ENCODE measurements at regions not wholly inside any gene's neighbourhood (a gene's known extent, or its start where the extent isn't known, plus 50 kb on each side); places are given as distances from the start of the nearest gene placed in this dataset.
"Not testable (repeated sequence)": the region's sequence is repeated elsewhere in the genome, so short reads cannot be mapped to it uniquely, and the experiment has no call there.

- Histone ChIP-seq H3K4me3 (ENCODE audit: low read length) (no peak overlapping the region), H3K9me3 (ENCODE audit: control insufficient read depth, low read depth, low read length) (no peaks in the 10 kb centered on the region), H3K4me1 (ENCODE audit: control insufficient read depth, insufficient read depth, low read length) (no peaks in the 10 kb centered on the region), H3K27me3 (ENCODE audit: control insufficient read depth, insufficient read depth, low read length) (no peaks in the 10 kb centered on the region), H3K27ac (ENCODE audit: low read length) (no peak overlapping the region), H3K36me3 (ENCODE audit: control insufficient read depth, insufficient read depth, low read length) (no peaks in the 10 kb centered on the region)
- WGBS (ENCODE audit: insufficient coverage, low lambda C conversion rate), result 100% methylated on average over 1 of the region's 4 CpGs
- DNase-seq, result no peak
Measured at GRCh38 chr7:9391984-9392383, 958.6 kb downstream of the NXPH1 start.

GRCh38 chr7:9404386-9404785 is 971.0 kb downstream of the NXPH1 start:
- not testable (repeated sequence) for H3K4me1 ChIP-seq (ENCODE audit: control insufficient read depth, insufficient read depth, low read length); H3K27me3 ChIP-seq (ENCODE audit: control insufficient read depth, insufficient read depth, low read length); H3K27ac ChIP-seq (ENCODE audit: low read length); H3K36me3 ChIP-seq (ENCODE audit: control insufficient read depth, insufficient read depth, low read length); H3K4me3 ChIP-seq (ENCODE audit: low read length); H3K9me3 ChIP-seq (ENCODE audit: control insufficient read depth, low read depth, low read length); DNase-seq
- WGBS (ENCODE audit: insufficient coverage, low lambda C conversion rate), result no CpG with 5 or more reads among the region's 28 CpGs

- peaks cover 6% of the 10 kb centered on the region for H3K9me3 ChIP-seq (ENCODE audit: control insufficient read depth, low read depth, low read length)
- no peaks in the 10 kb centered on the region for H3K4me1 ChIP-seq (ENCODE audit: control insufficient read depth, insufficient read depth, low read length)
- H3K27ac ChIP-seq (ENCODE audit: low read length), result no peak overlapping the region
- whole genome bisulfite sequencing (ENCODE audit: insufficient coverage, low lambda C conversion rate), result no CpG with 5 or more reads among the region's 4 CpGs
- no peaks in the 10 kb centered on the region for H3K27me3 ChIP-seq (ENCODE audit: control insufficient read depth, insufficient read depth, low read length)
- no peak for DNase-seq
- no peak overlapping the region for H3K4me3 ChIP-seq (ENCODE audit: low read length)
- no peaks in the 10 kb centered on the region for H3K36me3 ChIP-seq (ENCODE audit: control insufficient read depth, insufficient read depth, low read length)
Measured at GRCh38 chr7:9407816-9408215, 974.4 kb downstream of the NXPH1 start.

- Histone ChIP-seq H3K9me3 (ENCODE audit: control insufficient read depth, low read depth, low read length) (no peaks in the 10 kb centered on the region), H3K4me1 (ENCODE audit: control insufficient read depth, insufficient read depth, low read length) (no peaks in the 10 kb centered on the region), H3K36me3 (ENCODE audit: control insufficient read depth, insufficient read depth, low read length) (no peaks in the 10 kb centered on the region), H3K4me3 (ENCODE audit: low read length) (no peak overlapping the region), H3K27ac (ENCODE audit: low read length) (no peak overlapping the region), H3K27me3 (ENCODE audit: control insufficient read depth, insufficient read depth, low read length) (no peaks in the 10 kb centered on the region)
- DNase-seq, result no peak
- 80% methylated on average over 2 of the region's 4 CpGs for WGBS (ENCODE audit: insufficient coverage, low lambda C conversion rate)
Measured at GRCh38 chr7:9453521-9453920, 1020.1 kb downstream of the NXPH1 start.

GRCh38 chr7:9488555-9488954 is 1055.1 kb downstream of the NXPH1 start:
- H3K36me3 ChIP-seq (ENCODE audit: control insufficient read depth, insufficient read depth, low read length), result no peaks in the 10 kb centered on the region
- no peaks in the 10 kb centered on the region for H3K27me3 ChIP-seq (ENCODE audit: control insufficient read depth, insufficient read depth, low read length)
- no peak overlapping the region for H3K4me3 ChIP-seq (ENCODE audit: low read length)
- no peaks in the 10 kb centered on the region for H3K4me1 ChIP-seq (ENCODE audit: control insufficient read depth, insufficient read depth, low read length)
- no peaks in the 10 kb centered on the region for H3K9me3 ChIP-seq (ENCODE audit: control insufficient read depth, low read depth, low read length)
- no peak overlapping the region for H3K27ac ChIP-seq (ENCODE audit: low read length)
- no peak for DNase-seq

- H3K27me3 ChIP-seq (ENCODE audit: control insufficient read depth, insufficient read depth, low read length), result no peaks in the 10 kb centered on the region
- DNase-seq, result no peak
- H3K36me3 ChIP-seq (ENCODE audit: control insufficient read depth, insufficient read depth, low read length), result no peaks in the 10 kb centered on the region
- no peaks in the 10 kb centered on the region for H3K4me1 ChIP-seq (ENCODE audit: control insufficient read depth, insufficient read depth, low read length)
- 53% methylated on average over 2 of the region's 3 CpGs for WGBS (ENCODE audit: insufficient coverage, low lambda C conversion rate)
- no peak overlapping the region for H3K4me3 ChIP-seq (ENCODE audit: low read length)
- no peak overlapping the region for H3K27ac ChIP-seq (ENCODE audit: low read length)
- no peaks in the 10 kb centered on the region for H3K9me3 ChIP-seq (ENCODE audit: control insufficient read depth, low read depth, low read length)
Measured at GRCh38 chr7:9498303-9498702, 1064.9 kb downstream of the NXPH1 start.

GRCh38 chr7:9502269-9502668 is 1068.9 kb downstream of the NXPH1 start:
- Histone ChIP-seq H3K27ac (ENCODE audit: low read length) (no peak overlapping the region), H3K9me3 (ENCODE audit: control insufficient read depth, low read depth, low read length) (no peaks in the 10 kb centered on the region), H3K4me1 (ENCODE audit: control insufficient read depth, insufficient read depth, low read length) (no peaks in the 10 kb centered on the region), H3K36me3 (ENCODE audit: control insufficient read depth, insufficient read depth, low read length) (no peaks in the 10 kb centered on the region), H3K27me3 (ENCODE audit: control insufficient read depth, insufficient read depth, low read length) (no peaks in the 10 kb centered on the region), H3K4me3 (ENCODE audit: low read length) (no peak overlapping the region)
- no peak for DNase-seq
- WGBS (ENCODE audit: insufficient coverage, low lambda C conversion rate), result 80% methylated on average over 1 of the region's 1 CpG

GRCh38 chr7:9504678-9505077 is 1071.3 kb downstream of the NXPH1 start:
- H3K4me1 ChIP-seq (ENCODE audit: control insufficient read depth, insufficient read depth, low read length), result no peaks in the 10 kb centered on the region
- H3K9me3 ChIP-seq (ENCODE audit: control insufficient read depth, low read depth, low read length), result no peaks in the 10 kb centered on the region
- H3K36me3 ChIP-seq (ENCODE audit: control insufficient read depth, insufficient read depth, low read length), result no peaks in the 10 kb centered on the region
- H3K27me3 ChIP-seq (ENCODE audit: control insufficient read depth, insufficient read depth, low read length), result no peaks in the 10 kb centered on the region
- H3K27ac ChIP-seq (ENCODE audit: low read length), result no peak overlapping the region
- H3K4me3 ChIP-seq (ENCODE audit: low read length), result no peak overlapping the region
- no peak for DNase-seq
- 100% methylated on average over 1 of the region's 2 CpGs for WGBS (ENCODE audit: insufficient coverage, low lambda C conversion rate)

- Histone ChIP-seq H3K9me3 (ENCODE audit: control insufficient read depth, low read depth, low read length) (no peaks in the 10 kb centered on the region), H3K36me3 (ENCODE audit: control insufficient read depth, insufficient read depth, low read length) (no peaks in the 10 kb centered on the region)
- WGBS (ENCODE audit: insufficient coverage, low lambda C conversion rate), result no CpG with 5 or more reads among the region's 2 CpGs
Measured at GRCh38 chr7:9505516-9505915, 1072.1 kb downstream of the NXPH1 start.

GRCh38 chr7:9507290-9507689 is 1073.9 kb downstream of the NXPH1 start:
- H3K9me3 ChIP-seq (ENCODE audit: control insufficient read depth, low read depth, low read length), result no peaks in the 10 kb centered on the region
- no peak overlapping the region for H3K27ac ChIP-seq (ENCODE audit: low read length)
- WGBS (ENCODE audit: insufficient coverage, low lambda C conversion rate), result no CpG with 5 or more reads among the region's 3 CpGs
- H3K27me3 ChIP-seq (ENCODE audit: control insufficient read depth, insufficient read depth, low read length), result no peaks in the 10 kb centered on the region
- no peaks in the 10 kb centered on the region for H3K4me1 ChIP-seq (ENCODE audit: control insufficient read depth, insufficient read depth, low read length)
- H3K4me3 ChIP-seq (ENCODE audit: low read length), result no peak overlapping the region
- H3K36me3 ChIP-seq (ENCODE audit: control insufficient read depth, insufficient read depth, low read length), result no peaks in the 10 kb centered on the region
- no peak for DNase-seq

More at GRCh38 chr7:9505516-9505915, 1072.1 kb downstream of the NXPH1 start:
- Histone ChIP-seq H3K27ac (ENCODE audit: low read length) (no peak overlapping the region), H3K27me3 (ENCODE audit: control insufficient read depth, insufficient read depth, low read length) (no peaks in the 10 kb centered on the region), H3K4me3 (ENCODE audit: low read length) (no peak overlapping the region), H3K4me1 (ENCODE audit: control insufficient read depth, insufficient read depth, low read length) (no peaks in the 10 kb centered on the region)
- DNase-seq, result no peak

GRCh38 chr7:9516662-9517061 is 1083.3 kb downstream of the NXPH1 start:
- H3K9me3 ChIP-seq (ENCODE audit: control insufficient read depth, low read depth, low read length), result no peaks in the 10 kb centered on the region
- H3K4me1 ChIP-seq (ENCODE audit: control insufficient read depth, insufficient read depth, low read length), result no peaks in the 10 kb centered on the region
- no peaks in the 10 kb centered on the region for H3K36me3 ChIP-seq (ENCODE audit: control insufficient read depth, insufficient read depth, low read length)
- WGBS (ENCODE audit: insufficient coverage, low lambda C conversion rate), result 39% methylated on average over 3 of the region's 4 CpGs
- no peaks in the 10 kb centered on the region for H3K27me3 ChIP-seq (ENCODE audit: control insufficient read depth, insufficient read depth, low read length)
- no peak overlapping the region for H3K4me3 ChIP-seq (ENCODE audit: low read length)
- H3K27ac ChIP-seq (ENCODE audit: low read length), result no peak overlapping the region
- no peak for DNase-seq

All from large intestine (tissue), 3 donors.